GM12891 (cell line): ENCODE measurements at regions not wholly inside any gene's neighbourhood (a gene's known extent, or its start where the extent isn't known, plus 50 kb on each side); places are given as distances from the start of the nearest gene placed in this dataset.

ENCODE experiments used
- POLR2A ChIP-seq: IDR thresholded peaks from 2 replicates; pipeline ENCODE4 v1.6.1; 2011; ENCODE audit warnings: low read depth, low read length, control low read depth
- POLR2AphosphoS5 ChIP-seq: IDR thresholded peaks from 2 replicates; pipeline ENCODE4 v1.6.1; 2011; ENCODE audit warnings: low read depth, low read length, control low read depth

GRCh38 chr9:86783884-86784283, 163.4 kb downstream of the GAS1 start:
- TF ChIP-seq POLR2A (no peak), POLR2AphosphoS5 (no peak)
